RPMI8226 (cell line): ENCODE measurements at regions not wholly inside any gene's neighbourhood (a gene's known extent, or its start where the extent isn't known, plus 50 kb on each side); places are given as distances from the start of the nearest gene placed in this dataset.

Source experiments
- DNase-seq: peaks from one replicate; pipeline ENCODE4 v3.0.0-alpha.2; 2015

DNA sequence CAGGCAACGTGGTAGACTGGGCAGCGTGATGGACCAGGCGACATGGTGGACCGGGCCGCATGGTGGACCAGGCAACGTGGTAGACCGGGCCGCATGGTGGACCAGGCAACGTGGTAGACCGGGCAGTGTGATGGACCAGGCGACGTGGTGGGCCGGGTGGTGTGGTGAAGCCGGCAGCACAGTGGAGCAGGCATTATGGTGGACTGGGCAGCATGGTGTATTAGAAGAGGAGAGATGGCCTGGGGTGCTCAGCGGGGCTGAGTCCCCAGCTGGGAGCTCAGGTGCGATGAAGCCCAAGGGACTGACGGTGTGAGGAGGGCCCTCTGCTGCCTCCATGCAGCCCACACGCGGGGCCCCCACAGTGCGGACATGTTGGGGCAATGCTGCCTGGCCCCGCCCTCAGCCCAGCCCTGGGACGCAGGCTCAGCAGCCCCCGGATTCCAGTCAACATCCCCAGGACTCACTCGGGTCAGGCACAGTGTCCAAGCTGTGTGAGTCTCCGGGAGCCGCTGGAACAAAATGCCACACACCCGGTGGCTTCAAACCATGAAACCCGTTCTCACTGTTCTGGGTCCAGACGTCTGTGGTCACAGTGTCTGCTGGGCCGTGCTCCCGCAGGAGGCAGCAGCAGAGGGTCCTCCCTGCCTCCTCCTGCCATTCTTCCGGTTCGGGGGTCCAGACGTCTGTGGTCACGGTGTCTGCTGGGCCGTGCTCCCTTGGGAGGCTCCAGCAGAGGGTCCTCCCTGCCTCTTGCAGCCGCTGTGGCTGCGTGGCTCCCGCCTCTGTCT is 1084.9 kb downstream of the BRD1 start:
- DNase-seq, result no peak

GRCh38 chr22:48742191-48742555 is 1085.5 kb downstream of the BRD1 start:
- no peak for DNase-seq

- no peak for DNase-seq
These were observed 1086.1 kb downstream of the BRD1 start for GRCh38 chr22:48741540-48741939.

GRCh38 chr22:48740731-48741405 is 1086.8 kb downstream of the BRD1 start:
- DNase-seq, result no peak

- no peak for DNase-seq
These were observed 1087.5 kb downstream of the BRD1 start for GRCh38 chr22:48740086-48740730.

DNA sequence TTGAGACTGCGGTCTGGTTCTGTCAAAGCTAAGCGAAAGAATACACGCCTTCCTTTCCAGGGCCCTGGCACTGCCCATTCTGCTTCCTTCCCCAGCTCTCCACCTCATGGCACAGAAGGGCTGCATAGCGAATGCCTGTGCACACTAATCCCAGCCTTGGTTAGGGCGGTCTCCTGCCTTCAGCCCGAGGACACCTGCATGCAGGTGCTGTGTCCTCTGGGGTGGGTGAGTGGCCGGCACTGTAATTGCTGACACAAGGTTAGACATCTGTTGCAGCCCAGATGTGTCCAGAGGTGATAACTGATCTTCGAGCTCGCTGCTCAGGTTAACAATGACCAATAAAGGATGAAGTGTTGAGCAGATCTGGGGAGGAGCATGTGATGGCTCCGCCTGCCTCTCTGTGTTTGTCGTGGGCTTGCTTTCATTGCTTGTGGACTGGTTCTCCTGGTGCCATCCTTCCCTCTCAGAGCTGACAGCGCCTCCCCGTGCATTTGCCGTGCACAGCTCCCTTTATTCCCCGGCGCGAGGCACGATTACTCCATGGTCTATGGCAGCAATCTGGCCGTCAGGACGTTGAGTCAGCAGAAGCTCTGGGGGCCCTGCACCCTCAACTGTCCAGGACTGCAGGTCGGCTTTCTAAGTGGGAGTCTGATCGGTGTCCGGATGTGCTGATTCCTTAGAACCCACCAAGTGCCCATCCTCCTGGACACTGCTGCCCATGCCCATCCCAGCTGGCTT is 1088.2 kb downstream of the BRD1 start:
- peak; percentile 24 for DNase-seq

- no peak for DNase-seq
These were observed 1089.3 kb downstream of the BRD1 start for GRCh38 chr22:48738204-48738980.

- no peak for DNase-seq
These were observed 1090.0 kb downstream of the BRD1 start for GRCh38 chr22:48737461-48738203.

- no peak for DNase-seq
These were observed 1090.8 kb downstream of the BRD1 start for GRCh38 chr22:48736593-48737460.

- DNase-seq, result no peak
These were observed 1092.7 kb downstream of the BRD1 start for GRCh38 chr22:48734961-48735360.

DNA sequence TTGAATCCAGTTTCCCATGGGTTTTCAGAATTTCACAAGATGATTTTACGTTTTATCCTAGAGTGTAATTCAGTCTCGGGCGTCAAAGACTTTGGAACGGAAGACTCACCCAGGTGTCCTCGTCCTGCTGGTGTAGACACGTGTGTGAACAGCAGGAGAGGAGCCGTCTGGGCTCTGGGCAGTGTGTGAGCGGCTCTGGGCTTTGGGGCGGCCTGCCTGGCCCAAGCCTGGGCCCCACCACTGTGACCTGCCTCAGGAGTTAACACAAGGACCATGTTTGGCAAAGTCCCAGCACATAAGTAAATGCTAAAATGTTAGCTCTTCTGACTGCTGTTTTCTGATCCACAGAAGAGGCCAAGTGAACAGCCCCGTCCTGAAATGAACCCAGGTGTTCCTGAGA is 1093.3 kb downstream of the BRD1 start:
- DNase-seq, result no peak

GRCh38 chr22:48729499-48730171 is 1098.0 kb downstream of the BRD1 start:
- DNase-seq, result no peak

DNA sequence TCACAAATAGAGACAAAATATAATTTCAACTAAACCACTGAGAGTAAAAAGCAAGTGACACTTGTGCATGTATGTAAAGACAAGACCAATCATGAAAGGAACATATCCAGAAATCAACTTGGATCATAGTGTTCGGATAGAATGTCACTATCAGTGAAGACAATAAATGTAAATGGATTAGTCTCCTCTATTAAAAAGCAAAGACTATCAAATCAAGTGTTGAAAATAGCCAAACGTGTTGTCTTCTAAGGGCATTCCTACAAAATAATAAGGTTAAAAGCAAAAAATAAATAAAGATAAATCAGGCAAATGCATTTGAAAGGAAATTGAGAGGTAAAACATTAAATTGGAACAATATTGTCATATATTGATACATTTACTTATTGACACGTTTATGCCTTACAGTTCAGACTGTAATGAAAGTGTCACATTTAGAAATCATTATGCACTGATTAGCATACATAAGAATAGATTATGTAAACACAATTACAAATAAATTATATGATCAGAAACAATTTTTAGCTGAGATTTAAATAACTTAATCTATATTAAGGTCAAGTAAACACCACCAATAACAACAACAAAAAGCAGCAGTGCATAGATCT is 1100.1 kb downstream of the BRD1 start:
- no peak for DNase-seq

GRCh38 chr22:48724899-48725298 is 1102.8 kb downstream of the BRD1 start:
- DNase-seq, result no peak

- no peak for DNase-seq
These were observed 1105.0 kb downstream of the BRD1 start for GRCh38 chr22:48722661-48723060.

- no peak for DNase-seq
These were observed 1106.3 kb downstream of the BRD1 start for GRCh38 chr22:48721395-48721669.

DNA sequence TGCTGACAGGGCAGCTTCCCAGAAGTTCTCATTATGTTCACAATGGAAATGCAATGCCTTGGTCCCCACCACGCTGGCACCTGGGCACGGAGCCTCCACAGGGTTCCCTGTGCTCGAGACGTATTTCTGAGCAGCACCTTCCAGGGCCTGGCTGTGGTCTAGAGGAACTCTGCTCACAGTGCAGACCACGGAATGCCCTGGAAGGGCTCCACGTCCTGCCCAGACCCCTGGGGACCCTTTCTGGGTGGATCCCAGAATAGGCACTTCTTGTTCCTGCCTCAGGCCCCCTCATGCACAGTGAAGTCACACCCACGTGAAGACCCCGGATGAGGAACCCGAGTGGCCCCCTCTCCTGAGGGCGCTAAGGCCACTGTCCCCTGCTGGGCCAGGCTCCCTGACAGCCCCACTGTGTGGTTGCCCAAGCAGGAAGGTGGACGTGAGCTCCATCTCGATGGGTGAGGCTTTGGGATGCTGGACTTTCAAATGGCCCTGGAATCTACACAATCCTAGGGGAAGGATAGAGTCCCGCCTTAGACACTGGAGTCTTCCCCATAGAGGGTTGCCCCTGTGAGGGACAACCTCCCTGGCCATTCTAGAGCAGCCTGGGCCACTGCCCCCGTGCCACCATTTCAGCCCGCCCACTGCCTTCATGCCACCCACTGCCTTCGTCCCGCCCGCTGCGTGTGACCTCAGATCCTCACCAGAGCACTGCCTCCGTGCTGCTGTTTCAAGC is 1106.8 kb downstream of the BRD1 start:
- DNase-seq, result no peak

DNA sequence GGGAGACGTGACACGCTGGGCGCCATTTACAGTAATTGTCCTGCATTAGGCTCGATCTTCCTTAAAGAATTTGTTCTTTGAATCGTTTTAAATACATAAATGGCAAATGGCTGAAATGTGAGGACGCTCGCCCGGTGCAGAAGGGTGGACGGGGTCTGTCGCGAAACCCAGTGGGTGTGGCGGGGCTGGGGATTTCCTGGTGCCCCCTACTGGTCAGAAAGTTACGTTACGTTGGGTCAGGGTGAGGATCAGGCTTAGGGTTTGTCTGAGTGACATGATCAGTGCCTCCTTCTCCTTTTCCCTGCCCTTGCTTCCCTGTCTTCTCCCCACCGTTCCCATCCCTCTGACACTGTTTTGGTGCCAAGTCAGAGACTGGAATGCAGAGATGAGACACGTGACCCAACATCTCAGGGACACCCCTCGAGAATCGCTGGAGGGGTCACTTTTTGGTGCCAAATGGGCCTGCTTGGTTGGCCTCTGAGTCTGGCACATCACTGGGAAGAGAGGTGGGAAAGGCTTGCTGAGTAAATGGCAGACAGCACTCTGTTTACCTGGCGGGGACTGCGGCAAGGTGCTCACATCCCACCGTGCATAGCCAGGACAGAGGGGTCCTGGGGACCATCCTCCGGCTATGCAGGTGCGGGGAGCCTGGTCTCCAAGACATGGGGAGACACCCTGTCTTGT is 1107.6 kb downstream of the BRD1 start:
- no peak for DNase-seq
